Activated CD8-positive, alpha-beta T cell treated with anti-CD3 and anti-CD28 coated beads, Interleukin-2, amount 10 ng/mL, durations not matched to agents 7 days and 5 days (primary cell): ENCODE measurements at regions not wholly inside any gene's neighbourhood (a gene's known extent, or its start where the extent isn't known, plus 50 kb on each side); places are given as distances from the start of the nearest gene placed in this dataset.

ENCODE experiments used
- ATAC-seq: fragments of 150-1000 bp; cut with Tn5 transposase; one replicate; pipeline ENCODE4 v1.10.0; 2021; ENCODE audit warnings: moderate library complexity
- CTCF ChIA-PET: fragments of 350-600 bp; sonication (Branson Sonifier 250); formaldehyde crosslinking; loops from one replicate; lab custom pipeline; 2021; ENCODE audit warnings: antibody characterized with exemption; lab: Charles Lee
- POLR2A ChIA-PET: fragments of 350-600 bp; sonication (Branson Sonifier 250); formaldehyde crosslinking; loops from one replicate; lab custom pipeline; 2021; ENCODE audit warnings: antibody characterized with exemption; lab: Charles Lee
- DNase-seq: peaks from one replicate; pipeline ENCODE4 v3.0.0-alpha.2; 2020
- H3K27ac Mint-ChIP-seq: one replicate; pipeline ENCODE4 v1.8.0; 2021; ENCODE audit warnings: mild to moderate bottlenecking, mixed read lengths
- H3K27me3 Mint-ChIP-seq: one replicate; pipeline ENCODE4 v1.8.0; 2021; ENCODE audit warnings: low read depth, mixed read lengths
- H3K36me3 Mint-ChIP-seq: one replicate; pipeline ENCODE4 v1.8.0; 2021; ENCODE audit warnings: low read depth, mixed read lengths
- H3K4me1 Mint-ChIP-seq: one replicate; pipeline ENCODE4 v1.8.0; 2021; ENCODE audit warnings: low read depth, mixed read lengths
- H3K4me3 Mint-ChIP-seq: one replicate; pipeline ENCODE4 v1.8.0; 2021; ENCODE audit warnings: mild to moderate bottlenecking, mixed read lengths
- H3K9me3 Mint-ChIP-seq: one replicate; pipeline ENCODE4 v1.8.0; 2022; ENCODE audit warnings: mixed read lengths; ENCODE audit not compliant: insufficient read depth

GRCh38 chr7:106794276-106795083 is 70.6 kb upstream of the PIK3CG start:
- Mint-ChIP-seq H3K27ac (no peak overlapping the region), H3K4me1 (no peaks in the 10 kb centered on the region), H3K9me3 (no peaks in the 10 kb centered on the region), H3K36me3 (no peaks in the 10 kb centered on the region), H3K4me3 (no peak overlapping the region), H3K27me3 (no peaks in the 10 kb centered on the region)
- no peak for ATAC-seq
- DNase-seq: no peak
- ChIA-PET CTCF (interaction anchor here (1.0 to 6.3 kb wide), 3 partner anchors 14 to 355 kb away, joined by 3 to 81 read pairs (median 3); partner anchors contain the start of gene PIK3CG), POLR2A (no interaction called here)

DNA sequence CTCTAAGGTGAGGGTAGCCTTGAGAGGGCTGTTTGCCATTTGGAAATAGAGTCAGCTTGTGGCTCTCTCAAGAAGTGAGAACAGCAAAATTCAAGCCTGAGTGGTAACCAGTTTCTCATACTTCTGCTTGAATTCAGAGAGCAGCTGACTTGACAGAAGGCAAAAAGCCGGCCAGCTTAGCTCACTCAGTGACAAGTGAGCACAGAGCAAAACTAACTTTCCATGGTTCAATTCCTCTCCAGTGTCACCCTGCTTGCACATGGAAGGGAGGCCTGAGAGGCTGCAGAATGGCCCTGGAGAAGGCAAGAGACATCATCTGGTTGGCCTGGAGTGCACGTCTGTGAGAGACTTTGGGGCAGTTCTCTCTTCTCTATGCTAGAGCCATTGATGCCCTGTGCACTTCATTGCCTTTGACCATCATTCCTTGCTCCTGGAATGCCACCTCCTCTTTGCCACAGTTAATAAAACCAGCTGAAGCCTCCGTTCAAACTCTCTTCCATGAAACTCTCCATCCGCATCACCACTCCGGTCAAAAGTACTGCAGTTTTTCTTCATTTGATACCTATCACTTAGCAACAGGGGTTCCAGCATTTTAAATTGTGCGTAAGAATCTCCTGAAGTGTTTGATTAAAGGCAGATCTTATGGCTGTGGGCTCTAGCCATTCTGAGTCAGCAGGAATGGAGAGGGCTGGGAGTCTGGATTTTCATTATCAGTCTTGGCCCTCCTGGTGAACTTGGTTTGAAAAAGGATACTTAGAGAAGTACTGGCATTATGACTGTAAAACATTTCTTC is 69.8 kb upstream of the PIK3CG start:
- Mint-ChIP-seq H3K36me3 (no peaks in the 10 kb centered on the region), H3K27me3 (no peaks in the 10 kb centered on the region), H3K27ac (no peak overlapping the region), H3K9me3 (no peaks in the 10 kb centered on the region), H3K4me1 (no peaks in the 10 kb centered on the region), H3K4me3 (no peak overlapping the region)
- ChIA-PET CTCF (interaction anchor here (6.3 kb wide), 1 partner anchor 354 kb away, joined by 81 read pairs; no protein-coding TSS in a partner anchor), POLR2A (no interaction called here)
- ATAC-seq (no peak), DNase-seq (no peak)

DNA sequence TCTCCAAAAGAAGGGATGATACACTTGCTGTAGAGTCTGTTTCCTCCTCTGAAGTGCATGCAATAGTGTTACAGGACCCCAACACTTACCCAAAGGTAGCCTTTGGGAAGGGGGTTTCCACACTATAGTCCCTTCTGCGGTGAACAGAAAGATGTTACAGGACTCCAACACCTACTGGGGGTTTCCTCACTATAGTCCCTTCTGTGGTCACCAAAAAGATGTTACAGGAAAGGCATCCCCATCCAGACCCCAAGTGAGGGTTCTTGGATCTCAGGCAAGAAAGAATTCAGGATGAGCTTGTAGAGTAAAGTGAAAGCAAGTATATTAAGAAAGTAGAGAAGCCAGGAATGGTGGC is 69.2 kb upstream of the PIK3CG start:
- Mint-ChIP-seq H3K4me3 (no peak overlapping the region), H3K4me1 (no peaks in the 10 kb centered on the region), H3K27ac (no peak overlapping the region), H3K9me3 (no peaks in the 10 kb centered on the region), H3K27me3 (no peaks in the 10 kb centered on the region), H3K36me3 (no peaks in the 10 kb centered on the region)
- POLR2A ChIA-PET: no interaction called here
- CTCF ChIA-PET: interaction anchor here (1.1 to 6.3 kb wide), 2 partner anchors 35 to 354 kb away, joined by 3 to 81 read pairs; no protein-coding TSS in a partner anchor
- DNase-seq (no peak), ATAC-seq (no peak)

DNA sequence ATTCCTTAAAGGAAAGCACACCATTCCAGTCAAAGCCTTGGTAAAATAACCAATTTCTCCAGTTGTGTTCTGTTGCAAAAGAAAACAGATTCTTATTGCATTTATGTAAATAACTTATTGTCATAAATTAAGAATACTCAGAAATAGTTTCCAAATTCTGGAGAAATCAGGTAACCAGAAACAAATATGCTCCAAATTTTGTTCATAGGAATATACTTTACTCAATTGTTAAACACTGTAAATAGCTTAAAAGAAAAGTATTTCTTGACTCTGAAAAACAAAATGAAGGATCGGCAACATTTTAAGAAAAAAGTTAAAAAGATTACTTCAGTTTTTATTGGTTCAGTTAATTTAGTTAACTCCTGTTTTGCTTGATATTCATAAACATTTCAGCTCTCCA is 67.1 kb upstream of the PIK3CG start:
- POLR2A ChIA-PET: no interaction called here
- no peak for ATAC-seq
- Mint-ChIP-seq H3K36me3 (no peaks in the 10 kb centered on the region), H3K4me3 (no peak overlapping the region), H3K4me1 (no peaks in the 10 kb centered on the region), H3K9me3 (no peaks in the 10 kb centered on the region), H3K27ac (no peak overlapping the region), H3K27me3 (no peaks in the 10 kb centered on the region)
- CTCF ChIA-PET: interaction anchor here (6.3 kb wide), 1 partner anchor 352 kb away, joined by 81 read pairs; no protein-coding TSS in a partner anchor
- no peak for DNase-seq

DNA sequence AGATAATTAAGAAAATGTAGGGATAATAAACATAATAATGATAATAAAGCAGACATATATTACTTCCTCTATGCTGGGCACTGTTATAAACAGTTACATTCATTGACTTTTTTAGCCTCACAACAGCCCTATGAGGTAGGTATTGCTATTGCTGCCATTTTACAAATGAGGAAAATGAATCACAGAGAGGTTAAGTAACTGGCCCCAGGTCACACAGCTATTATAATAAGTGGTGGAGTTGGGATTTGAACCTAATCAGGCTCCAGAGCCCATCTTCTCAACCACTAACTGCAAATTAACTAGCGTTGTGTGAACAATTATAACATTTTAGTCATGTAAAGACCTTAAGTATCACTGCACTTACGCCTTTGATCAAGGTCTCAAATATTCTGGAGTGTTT is 62.5 kb upstream of the PIK3CG start:
- DNase-seq (no peak), ATAC-seq (no peak)
- no peak overlapping the region for H3K27ac Mint-ChIP-seq
- H3K27me3 Mint-ChIP-seq: no peaks in the 10 kb centered on the region
- no peak overlapping the region for H3K4me3 Mint-ChIP-seq
- H3K36me3 Mint-ChIP-seq: no peaks in the 10 kb centered on the region
- POLR2A ChIA-PET: interaction anchor here (1.0 kb wide), 1 partner anchor 117 kb away, joined by 3 read pairs; no protein-coding TSS in a partner anchor
- no peaks in the 10 kb centered on the region for H3K9me3 Mint-ChIP-seq
- CTCF ChIA-PET: no interaction called here
- no peaks in the 10 kb centered on the region for H3K4me1 Mint-ChIP-seq

GRCh38 chr7:106806556-106806955 is 58.5 kb upstream of the PIK3CG start:
- Mint-ChIP-seq H3K9me3 (no peaks in the 10 kb centered on the region), H3K27me3 (no peaks in the 10 kb centered on the region), H3K4me1 (peaks cover 3% of the 10 kb centered on the region), H3K36me3 (no peaks in the 10 kb centered on the region), H3K4me3 (no peak overlapping the region), H3K27ac (no peak overlapping the region)
- ChIA-PET CTCF (no interaction called here), POLR2A (no interaction called here)
- DNase-seq (no peak), ATAC-seq (no peak)

DNA sequence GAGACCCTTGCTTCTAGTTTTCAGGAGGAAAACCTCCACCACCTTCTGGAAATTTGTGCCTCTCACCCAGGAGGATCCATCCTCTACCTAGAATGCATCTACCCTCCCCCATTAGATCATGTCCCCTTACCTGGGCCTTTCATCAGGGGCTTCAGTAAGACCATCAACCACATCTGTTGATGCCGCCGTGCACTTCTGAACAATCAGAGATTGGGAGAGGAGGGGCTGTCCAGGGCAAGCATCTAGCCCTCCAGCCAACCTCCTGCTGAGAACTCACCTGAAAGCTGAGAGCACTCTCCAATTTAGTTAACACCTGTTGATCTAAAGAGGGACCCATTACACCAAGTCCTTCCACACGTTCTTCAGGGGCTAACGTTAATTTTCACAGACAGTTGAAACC is 57.6 kb upstream of the PIK3CG start:
- DNase-seq (no peak), ATAC-seq (no peak)
- Mint-ChIP-seq H3K4me1 (peaks cover 12% of the 10 kb centered on the region), H3K27ac (no peak overlapping the region), H3K4me3 (no peak overlapping the region), H3K36me3 (no peaks in the 10 kb centered on the region), H3K9me3 (no peaks in the 10 kb centered on the region), H3K27me3 (no peaks in the 10 kb centered on the region)
- POLR2A ChIA-PET: no interaction called here
- CTCF ChIA-PET: no interaction called here

- Mint-ChIP-seq H3K4me1 (peaks cover 15% of the 10 kb centered on the region), H3K27me3 (no peaks in the 10 kb centered on the region), H3K36me3 (no peaks in the 10 kb centered on the region), H3K27ac (no peak overlapping the region), H3K9me3 (no peaks in the 10 kb centered on the region), H3K4me3 (no peak overlapping the region)
- ATAC-seq (no peak), DNase-seq (no peak)
- POLR2A ChIA-PET: no interaction called here
- CTCF ChIA-PET: interaction anchor here (1.0 kb wide), 1 partner anchor 341 kb away, joined by 3 read pairs; no protein-coding TSS in a partner anchor
Measured at GRCh38 chr7:106808967-106809635, 56.0 kb upstream of the PIK3CG start.

DNA sequence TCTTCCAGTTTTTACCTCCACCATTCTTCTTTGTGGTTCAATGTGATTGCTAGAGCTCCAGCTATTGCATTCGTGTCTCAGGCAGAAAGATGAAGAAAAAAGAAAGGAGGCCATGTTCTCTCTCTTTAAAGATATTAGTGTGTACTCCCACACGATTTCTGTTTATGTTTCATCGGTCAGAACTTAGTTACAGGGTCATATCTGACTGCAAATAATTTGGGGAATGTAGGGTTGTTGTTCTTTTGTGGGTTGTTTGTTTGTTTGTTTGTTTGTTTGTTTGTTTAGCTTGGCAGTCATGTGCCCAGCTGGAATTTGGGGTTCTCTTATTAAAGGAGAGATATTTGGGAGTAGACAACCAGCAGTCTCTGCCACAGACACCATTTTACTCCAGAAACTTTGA is 53.6 kb upstream of the PIK3CG start:
- CTCF ChIA-PET: interaction anchor here (0.7 to 1.6 kb wide), 2 partner anchors 136 to 315 kb away, joined by 3 to 5 read pairs; no protein-coding TSS in a partner anchor
- Mint-ChIP-seq H3K36me3 (no peaks in the 10 kb centered on the region), H3K4me1 (peaks cover 15% of the 10 kb centered on the region), H3K27ac (no peak overlapping the region), H3K9me3 (no peaks in the 10 kb centered on the region), H3K27me3 (no peaks in the 10 kb centered on the region), H3K4me3 (no peak overlapping the region)
- ATAC-seq: no peak
- DNase-seq: no peak
- POLR2A ChIA-PET: no interaction called here

DNA sequence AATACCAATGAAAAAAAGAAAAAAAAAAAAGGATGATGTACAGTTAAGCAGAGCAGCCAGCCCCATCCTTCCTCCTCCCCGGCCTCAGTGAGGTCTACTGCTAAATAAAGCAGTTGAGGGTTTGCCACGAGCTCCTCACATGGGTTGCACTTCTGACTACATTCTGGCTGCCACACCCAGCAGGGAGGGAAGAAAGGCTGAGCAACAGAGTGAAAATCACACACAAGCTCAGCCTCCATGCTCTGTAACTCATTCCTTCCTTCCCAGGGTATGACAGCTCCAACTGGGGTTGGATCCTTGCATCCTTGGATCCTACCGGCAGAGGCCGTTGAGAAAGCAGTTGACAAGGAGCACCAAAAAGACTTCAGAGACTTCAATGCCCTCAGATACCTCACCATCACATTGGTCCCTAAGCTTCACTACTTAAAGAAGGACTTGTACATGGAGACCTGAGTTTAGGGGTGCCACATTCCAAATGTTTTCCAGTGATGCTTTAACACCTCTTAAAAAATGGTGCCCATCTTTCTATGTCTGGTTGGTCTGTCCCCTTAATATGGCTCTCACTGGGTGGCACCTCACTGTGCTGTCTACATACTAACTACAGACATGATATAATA is 52.9 kb upstream of the PIK3CG start:
- Mint-ChIP-seq H3K27me3 (no peaks in the 10 kb centered on the region), H3K36me3 (no peaks in the 10 kb centered on the region), H3K9me3 (no peaks in the 10 kb centered on the region), H3K4me3 (no peak overlapping the region), H3K27ac (peak overlapping the region; percentile 41), H3K4me1 (peaks cover 15% of the 10 kb centered on the region)
- ChIA-PET POLR2A (no interaction called here), CTCF (interaction anchor here (0.7 to 1.6 kb wide), 2 partner anchors 135 to 315 kb away, joined by 3 to 5 read pairs; no protein-coding TSS in a partner anchor)
- ATAC-seq (peak; percentile 80), DNase-seq (peak; percentile 52)

DNA sequence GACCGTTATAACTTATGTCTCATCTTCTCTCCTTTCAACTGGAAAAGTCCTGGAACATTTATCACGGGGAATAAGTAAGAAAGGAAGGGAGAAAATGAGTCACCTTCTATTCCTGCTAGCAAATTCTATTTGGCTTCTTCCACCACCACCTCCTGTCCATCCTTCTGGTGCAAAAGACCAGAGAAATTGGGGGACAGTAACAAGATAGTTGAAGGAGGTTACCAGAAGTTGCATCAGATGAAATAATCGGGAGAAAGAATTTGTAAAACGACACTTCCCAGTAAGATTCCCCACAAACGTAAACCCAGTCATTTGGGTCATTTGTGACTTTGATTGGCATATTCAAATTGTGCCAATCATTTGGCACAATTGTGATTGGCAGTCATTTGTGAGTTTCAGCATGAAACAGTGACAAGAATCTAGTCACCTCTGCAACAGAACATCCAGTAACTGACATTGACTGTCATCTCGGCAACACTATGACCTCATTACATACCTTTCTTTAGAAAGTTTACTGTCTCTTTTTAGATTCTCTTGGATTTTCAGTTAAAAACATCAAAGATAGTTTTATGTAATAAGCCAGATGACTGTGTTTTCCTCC is 51.3 kb upstream of the PIK3CG start:
- H3K4me3 Mint-ChIP-seq: no peak overlapping the region
- ChIA-PET POLR2A (no interaction called here), CTCF (no interaction called here)
- no peaks in the 10 kb centered on the region for H3K27me3 Mint-ChIP-seq
- H3K4me1 Mint-ChIP-seq: peaks cover 15% of the 10 kb centered on the region
- ATAC-seq: no peak
- no peak for DNase-seq
- H3K36me3 Mint-ChIP-seq: no peaks in the 10 kb centered on the region
- H3K27ac Mint-ChIP-seq: no peak overlapping the region
- H3K9me3 Mint-ChIP-seq: no peaks in the 10 kb centered on the region
